H1 (cell line): ENCODE measurements at regions not wholly inside any gene's neighbourhood (a gene's known extent, or its start where the extent isn't known, plus 50 kb on each side); places are given as distances from the start of the nearest gene placed in this dataset.

Source experiments
- CTCF ChIA-PET: fragments of 300-600 bp; sonication (Branson Sonifier 250); formaldehyde crosslinking; loops from one replicate; lab custom pipeline; 2021; ENCODE audit not compliant: partially characterized antibody; lab: Charles Lee
- POLR2A ChIA-PET: fragments of 300-600 bp; sonication (Branson Sonifier 250); formaldehyde crosslinking; loops from one replicate; lab custom pipeline; 2021; ENCODE audit warnings: inconsistent platforms; ENCODE audit not compliant: partially characterized antibody; lab: Charles Lee
- DNase-seq, 2 experiments: peaks; one replicate each; pipeline versions ENCODE4 v3.0.0 to v3.0.0-alpha.2; 2010 to 2022; ENCODE audit warnings: low spot score in 2 of 2, low read depth in 1 of 2, mixed read lengths in 1 of 2
- FAIRE-seq: peaks from 2 replicates; lab custom pipeline; 2011; peaks lifted over from hg19 to GRCh38; lab: Jason Lieb, UNC
- H2AFZ ChIP-seq: 2 replicates; pipeline ENCODE4 v1.8.1; 2012; ENCODE audit warnings: low read length, inconsistent platforms
- H2AK5ac ChIP-seq: 2 replicates; pipeline ENCODE4 v1.6.1; 2013; ENCODE audit warnings: low read depth, low read length
- H2BK120ac ChIP-seq: replicated peaks from 2 replicates; pipeline ENCODE3; 2013; ENCODE audit warnings: low read depth, low read length, inconsistent platforms
- H2BK12ac ChIP-seq: 2 replicates; pipeline ENCODE4 v1.6.1; 2013; ENCODE audit warnings: low read depth, low read length
- H2BK15ac ChIP-seq: 2 replicates; pipeline ENCODE4 v1.6.1; 2013; ENCODE audit warnings: low read length
- H2BK20ac ChIP-seq: 2 replicates; pipeline ENCODE4 v1.6.1; 2013; ENCODE audit warnings: low read length
- H2BK5ac ChIP-seq: 2 replicates; pipeline ENCODE4 v1.6.1; 2013; ENCODE audit warnings: low read depth, low read length
- H3K14ac ChIP-seq: 2 replicates; pipeline ENCODE4 v1.6.1; 2013; ENCODE audit warnings: inconsistent platforms; ENCODE audit not compliant: insufficient read length
- H3K18ac ChIP-seq: 2 replicates; pipeline ENCODE4 v1.6.1; 2013; ENCODE audit warnings: low read length; ENCODE audit errors: extremely low read depth
- H3K23ac ChIP-seq: 2 replicates; pipeline ENCODE4 v1.6.1; 2013; ENCODE audit warnings: inconsistent platforms; ENCODE audit not compliant: insufficient read length
- H3K23me2 ChIP-seq: 2 replicates; pipeline ENCODE4 v1.6.1; 2013; ENCODE audit warnings: low read depth, low read length
- H3K27ac ChIP-seq: 2 replicates; pipeline ENCODE4 v1.6.1; 2011; ENCODE audit warnings: low read depth, low read length, inconsistent platforms
- H3K27me3 ChIP-seq, 4 experiments: replicated peaks in 1 of 4; 1 replicate in 1 of 4; 2 replicates in 3 of 4; pipeline versions ENCODE4 v1.6.1 to v1.8.1; 2011 to 2013; ENCODE audit warnings: low read length in 3 of 4, mild to moderate bottlenecking in 3 of 4, inconsistent platforms in 2 of 4, mixed read lengths in 2 of 4, moderate library complexity in 1 of 4; ENCODE audit not compliant: control insufficient read depth in 3 of 4, insufficient read depth in 3 of 4; ENCODE audit errors: extremely low read depth in 1 of 4
- H3K36me3 ChIP-seq, 4 experiments: 2 replicates each; pipeline versions ENCODE4 v1.6.1 to v1.8.1; 2011 to 2013; ENCODE audit warnings: mild to moderate bottlenecking in 4 of 4, low read length in 3 of 4, moderate library complexity in 2 of 4, control low read depth in 1 of 4, inconsistent platforms in 1 of 4; ENCODE audit not compliant: insufficient read depth in 4 of 4, control insufficient read depth in 2 of 4
- H3K4ac ChIP-seq: replicated peaks from 2 replicates; pipeline ENCODE3; 2013; ENCODE audit warnings: low read length, low read depth, mixed read lengths, inconsistent platforms; ENCODE audit not compliant: insufficient read length
- H3K4me1 ChIP-seq, 4 experiments: replicated peaks in 1 of 4; 1 replicate in 1 of 4; 2 replicates in 3 of 4; pipeline versions ENCODE4 v1.6.1 to v1.8.1; 2011 to 2013; ENCODE audit warnings: low read length in 3 of 4, inconsistent platforms in 2 of 4, mixed read lengths in 1 of 4; ENCODE audit not compliant: insufficient read depth in 4 of 4, control insufficient read depth in 3 of 4
- H3K4me2 ChIP-seq, 2 experiments: 2 replicates each; pipeline versions ENCODE4 v1.6.1 to v1.8.1; 2011 to 2013; ENCODE audit warnings: low read depth in 2 of 2, low read length in 2 of 2, control low read depth in 1 of 2, inconsistent platforms in 1 of 2, mild to moderate bottlenecking in 1 of 2; ENCODE audit not compliant: insufficient read depth in 1 of 2
- H3K4me3 ChIP-seq, 4 experiments: fragments of 200-600, 300-600 bp in 1 of 4; sonication (generic), shearing (Covaris generic), sonication (Bioruptor Twin) in 1 of 4; 2 replicates each; pipeline versions ENCODE4 v1.5.1 to v1.8.1; 2011 to 2016; ENCODE audit warnings: low read length in 4 of 4, low read depth in 3 of 4, control low read depth in 2 of 4, inconsistent platforms in 2 of 4, mild to moderate bottlenecking in 2 of 4, mixed read lengths in 1 of 4, moderate library complexity in 1 of 4; ENCODE audit not compliant: insufficient read depth in 2 of 4; ENCODE audit errors: extremely low read depth in 1 of 4
- H3K56ac ChIP-seq: replicated peaks from 2 replicates; pipeline ENCODE3; 2013; ENCODE audit warnings: low read depth, mild to moderate bottlenecking, mixed read lengths, low read length, inconsistent platforms; ENCODE audit not compliant: insufficient read length
- H3K79me1 ChIP-seq: 2 replicates; pipeline ENCODE4 v1.6.1; 2013; ENCODE audit warnings: low read depth, low read length, control low read depth
- H3K79me2 ChIP-seq, 2 experiments: 2 replicates each; pipeline versions ENCODE4 v1.6.1 to v1.8.1; 2012 to 2013; ENCODE audit warnings: low read length in 2 of 2, mild to moderate bottlenecking in 2 of 2, inconsistent platforms in 1 of 2; ENCODE audit not compliant: insufficient read depth in 2 of 2, control insufficient read depth in 1 of 2
- H3K9ac ChIP-seq, 4 experiments: replicated peaks in 1 of 4; 1 replicate in 1 of 4; 2 replicates in 3 of 4; pipeline versions ENCODE4 v1.6.1 to v1.8.1; 2011 to 2013; ENCODE audit warnings: low read depth in 3 of 4, low read length in 3 of 4, control low read depth in 2 of 4, mild to moderate bottlenecking in 2 of 4, moderate library complexity in 2 of 4, inconsistent platforms in 1 of 4; ENCODE audit errors: extremely low read depth in 1 of 4
- H3K9me3 ChIP-seq, 2 experiments: 2 replicates each; pipeline versions ENCODE4 v1.6.1 to v1.8.1; 2012 to 2013; ENCODE audit warnings: mild to moderate bottlenecking in 2 of 2, moderate library complexity in 2 of 2, control low read depth in 1 of 2, inconsistent platforms in 1 of 2, low read depth in 1 of 2, low read length in 1 of 2, mixed read lengths in 1 of 2; ENCODE audit not compliant: insufficient read depth in 2 of 2
- H4K20me1 ChIP-seq, 2 experiments: replicated peaks in 1 of 2; 2 replicates each; pipeline versions ENCODE3 to v1.8.1; 2011 to 2013; ENCODE audit warnings: inconsistent platforms in 2 of 2, low read length in 2 of 2, mild to moderate bottlenecking in 1 of 2; ENCODE audit not compliant: insufficient read depth in 2 of 2, control insufficient read depth in 1 of 2
- H4K5ac ChIP-seq: 2 replicates; pipeline ENCODE4 v1.6.1; 2013; ENCODE audit warnings: low read length, low read depth, mixed read lengths, inconsistent platforms; ENCODE audit not compliant: insufficient read length
- H4K8ac ChIP-seq: 2 replicates; pipeline ENCODE4 v1.8.0; 2013; ENCODE audit warnings: mild to moderate bottlenecking, moderate library complexity, low read length, inconsistent platforms; ENCODE audit not compliant: insufficient read depth; ENCODE audit errors: extremely low read depth
- H4K91ac ChIP-seq: replicated peaks from 2 replicates; pipeline ENCODE3; 2013; ENCODE audit warnings: low read length, mixed read lengths, inconsistent platforms; ENCODE audit not compliant: insufficient read length
- ASH2L ChIP-seq: fragments of 200-600, 300-600 bp; sonication (generic); IDR thresholded peaks from one replicate; pipeline ENCODE4 v1.7.1; 2017; ENCODE audit warnings: low read length
- ATF2 ChIP-seq: IDR thresholded peaks from 2 replicates; pipeline ENCODE4 v1.6.1; 2012; ENCODE audit warnings: low read length, inconsistent platforms
- ATF3 ChIP-seq: IDR thresholded peaks from 2 replicates; pipeline ENCODE4 v1.6.1; 2011; ENCODE audit warnings: low read depth, mild to moderate bottlenecking, low read length; ENCODE audit not compliant: insufficient read depth
- CBX5 ChIP-seq: fragments of 300-800, 300-1000 bp; sonication (generic); IDR thresholded peaks from 2 replicates; pipeline ENCODE4 v1.7.1; 2016; ENCODE audit warnings: antibody characterized with exemption, low read length, low read depth
- EZH2 ChIP-seq: fragments of 200-600 bp; sonication (generic); IDR thresholded peaks from 2 replicates; pipeline ENCODE4 v1.7.1; 2012; ENCODE audit warnings: low read depth, mild to moderate bottlenecking, moderate library complexity, low read length, inconsistent platforms; ENCODE audit not compliant: severe bottlenecking
- PHF8 ChIP-seq: fragments of 200-600 bp; sonication (generic); conservative IDR thresholded peaks from 2 replicates; pipeline ENCODE4 v1.7.1; 2012; ENCODE audit warnings: low read depth, mild to moderate bottlenecking, inconsistent platforms, low read length, moderate library complexity
- POLR2AphosphoS5 ChIP-seq: IDR thresholded peaks from 2 replicates; pipeline ENCODE4 v1.6.1; 2011; ENCODE audit warnings: low read depth, low read length
- SP1 ChIP-seq: IDR thresholded peaks from 2 replicates; pipeline ENCODE4 v1.6.1; 2011; ENCODE audit warnings: low read depth, low read length
- SUZ12 ChIP-seq: fragments of 200-600 bp; sonication (generic); IDR thresholded peaks from 2 replicates; pipeline ENCODE4 v1.6.1; 2012; ENCODE audit warnings: mild to moderate bottlenecking, inconsistent platforms, low read length, moderate library complexity, mixed read lengths
- TAF7 ChIP-seq: optimal IDR thresholded peaks from 2 replicates; pipeline ENCODE3; 2011; ENCODE audit warnings: low read depth, mild to moderate bottlenecking, inconsistent platforms, low read length, moderate library complexity, borderline replicate concordance
- TBP ChIP-seq: IDR thresholded peaks from 2 replicates; pipeline ENCODE4 v1.6.1; 2011; ENCODE audit warnings: low read depth, low read length, improper control_type of control experiment
- TCF12 ChIP-seq: IDR thresholded peaks from 2 replicates; pipeline ENCODE4 v1.6.1; 2011; ENCODE audit warnings: low read depth, mild to moderate bottlenecking, low read length
- YY1 ChIP-seq: IDR thresholded peaks from 2 replicates; pipeline ENCODE4 v1.6.1; 2011; ENCODE audit warnings: low read depth, mild to moderate bottlenecking, low read length
- ZNF274 ChIP-seq: IDR thresholded peaks from 2 replicates; pipeline ENCODE4 v1.7.0; 2012; ENCODE audit warnings: low read length, borderline replicate concordance; ENCODE audit errors: extremely low read depth
- WGBS, 2 experiments: shearing (Covaris generic) in 1 of 2; methylation state at CpG; one replicate each; pipeline versions ENCODE4 v1.1.6 to v1.1.7; 2013 to 2015; ENCODE audit warnings: low lambda C conversion rate in 2 of 2, mixed read lengths in 2 of 2, inconsistent platforms in 1 of 2, low coverage in 1 of 2, missing lambda C conversion rate in 1 of 2; ENCODE audit not compliant: insufficient replicate concordance in 2 of 2, insufficient coverage in 1 of 2, insufficient read length in 1 of 2; ENCODE audit errors: extremely low coverage in 1 of 2, missing lambda C conversion rate in 1 of 2; 5-methylcytosine and 5-hydroxymethylcytosine counted together

- Histone ChIP-seq H3K4me1 (no peaks in the 10 kb centered on the region), H3K4ac (no peak overlapping the region), H3K14ac (no peak overlapping the region), H2BK5ac (no peak overlapping the region), H2BK12ac (no peak overlapping the region), H2BK20ac (no peak overlapping the region), H2AFZ (no peak overlapping the region), H3K56ac (no peak overlapping the region), H2BK15ac (no peak overlapping the region), H3K79me2 (no peaks in the 10 kb centered on the region), H3K9ac (no peak overlapping the region), H3K18ac (no peak overlapping the region), H3K23ac (no peak overlapping the region), H4K91ac (no peak overlapping the region), H3K27me3 (no peaks in the 10 kb centered on the region), H4K20me1 (no peaks in the 10 kb centered on the region), H3K4me2 (no peak overlapping the region), H3K23me2 (no peaks in the 10 kb centered on the region), H4K5ac (no peak overlapping the region), H3K4me3 (no peak overlapping the region), H2AK5ac (no peak overlapping the region), H3K9me3 (no peaks in the 10 kb centered on the region), H3K79me1 (no peaks in the 10 kb centered on the region), H4K8ac (no peak overlapping the region), H3K27ac (no peak overlapping the region), H3K36me3 (no peaks in the 10 kb centered on the region), H2BK120ac (no peak overlapping the region)
- TF ChIP-seq CBX5, result no peak
- no peak for TF ChIP-seq EZH2
- no peak for TF ChIP-seq ATF3
- no peak for TF ChIP-seq SUZ12
- no peak for TF ChIP-seq TBP
- no peak for TF ChIP-seq YY1
- TF ChIP-seq PHF8, result no peak
- TF ChIP-seq SP1, result no peak
- no peak for TF ChIP-seq TCF12
- TF ChIP-seq ZNF274, result no peak
- TF ChIP-seq TAF7, result no peak
- TF ChIP-seq ATF2, result no peak
- no peak for TF ChIP-seq POLR2AphosphoS5
- TF ChIP-seq ASH2L, result no peak
- ChIA-PET CTCF (interaction anchor here (0.6 kb wide), 1 partner anchor 108 kb away, joined by 3 read pairs; no protein-coding TSS in a partner anchor), POLR2A (no interaction called here)
- DNase-seq, result no peak
- no peak for FAIRE-seq
- 93% methylated on average over 3 of the region's 3 CpGs; no CpG with 5 or more reads in 1 of the 2 experiments for WGBS, 2 experiments
Measured at GRCh38 chr12:29996993-29997392, 213.3 kb upstream of the TMTC1 start.
